ENCODE measurements at regions not wholly inside any gene's neighbourhood (a gene's known extent, or its start where the extent isn't known, plus 50 kb on each side); places are given as distances from the start of the nearest gene placed in this dataset.
A peak's percentile ranks its signal among the peaks of the same experiment; 100 is the strongest.

DNA sequence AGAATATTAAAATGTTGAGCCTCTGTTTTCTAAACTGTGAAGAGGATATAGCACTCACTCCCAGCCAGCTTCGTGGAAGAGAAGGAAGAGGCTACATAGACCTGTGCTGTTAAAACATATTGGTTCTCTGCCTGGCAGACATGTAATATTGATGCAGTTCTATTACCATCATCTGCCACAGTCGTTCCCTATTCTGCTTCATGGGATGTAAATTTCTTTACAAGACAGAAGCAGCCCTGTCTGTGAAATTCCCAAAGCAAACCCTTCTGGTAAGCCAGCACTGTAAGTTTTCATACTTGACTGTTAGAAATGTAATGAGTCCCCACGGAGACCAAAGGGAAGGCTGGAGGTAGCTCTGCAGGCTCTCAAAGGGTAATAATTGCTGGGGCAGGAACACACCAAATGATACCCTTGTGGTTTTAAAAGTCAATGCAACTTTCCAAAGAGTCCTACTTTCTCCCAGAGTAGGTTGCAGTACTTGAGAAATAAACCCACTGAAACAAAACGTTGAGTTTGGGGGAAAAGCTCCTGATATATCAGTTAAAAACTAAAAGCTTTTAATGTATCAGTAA lies 129.9 kb upstream of the HES1 start:
- intact Hi-C loops (cut with DNase I), result loop anchor here in 1 of 2 donors (10.0 kb wide), 2 partner anchors 129 to 221 kb away; partner anchors contain the start of gene HES1
- DNase-seq (no peak), ATAC-seq (no peak)

DNA sequence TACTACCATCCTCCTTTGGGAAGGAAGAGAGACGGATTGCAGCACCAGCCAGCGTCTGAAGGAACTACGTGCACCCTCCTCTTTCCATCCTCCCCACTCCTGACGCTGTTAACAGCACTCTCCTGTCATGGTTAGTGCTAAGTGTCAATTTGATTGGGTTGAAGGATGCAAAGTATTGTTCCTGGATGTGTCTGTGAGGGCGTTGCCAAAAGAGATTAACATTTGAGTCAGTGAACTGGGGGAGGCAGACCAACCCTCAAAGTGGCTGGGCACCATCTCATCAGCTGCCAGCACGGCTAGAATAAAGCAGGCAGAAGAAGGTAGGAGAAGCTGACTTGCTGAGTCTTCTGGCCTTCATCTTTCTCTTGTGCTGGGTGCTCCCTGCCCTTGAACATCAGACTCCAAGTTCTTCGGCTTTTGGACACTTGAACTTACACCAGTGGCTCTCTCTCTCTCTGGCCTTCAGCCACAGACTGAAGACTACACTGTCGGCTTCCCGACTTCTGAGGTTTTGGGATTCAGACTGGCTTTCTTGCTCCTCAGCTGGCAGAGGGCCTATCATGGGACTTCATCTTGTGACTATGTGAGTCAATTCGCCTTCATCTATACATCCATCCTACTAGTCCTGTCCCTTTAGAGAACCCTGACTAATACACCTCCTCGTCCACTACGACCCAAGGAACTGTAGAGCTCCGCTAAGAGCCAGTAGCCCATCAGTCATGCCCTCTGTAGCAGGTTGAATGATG lies 128.2 kb upstream of the HES1 start:
- ATAC-seq (peak in 1 of 2 donors; percentile 2), DNase-seq (no peak)
- intact Hi-C loops (cut with DNase I), result loop anchor here in 1 of 2 donors (10.0 kb wide), 2 partner anchors 127 to 223 kb away; partner anchors contain the start of gene HES1

DNA sequence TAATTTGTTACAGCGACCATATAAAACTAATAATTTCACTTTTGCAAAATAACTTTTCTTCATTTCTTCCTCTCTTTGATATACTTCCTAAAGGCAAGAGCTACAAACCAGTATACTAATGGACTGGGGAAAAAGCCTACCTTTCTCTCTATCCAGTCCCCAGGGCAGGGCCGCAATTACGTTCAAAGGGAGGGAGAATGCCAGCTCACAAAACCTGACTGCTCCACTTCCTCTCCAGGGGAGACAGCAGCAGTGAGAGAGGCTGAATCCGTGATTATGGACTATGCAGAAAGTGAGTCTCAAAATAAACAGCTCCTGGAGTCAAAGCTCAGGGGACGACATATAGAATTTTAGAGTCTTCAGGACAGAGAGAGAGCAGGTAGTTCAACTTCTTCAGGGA lies 126.9 kb upstream of the HES1 start:
- DNase-seq (no peak), ATAC-seq (no peak)
- intact Hi-C loops (cut with DNase I), result loop anchor here in 1 of 2 donors (10.0 kb wide), 2 partner anchors 126 to 224 kb away; partner anchors contain the start of gene HES1

DNA sequence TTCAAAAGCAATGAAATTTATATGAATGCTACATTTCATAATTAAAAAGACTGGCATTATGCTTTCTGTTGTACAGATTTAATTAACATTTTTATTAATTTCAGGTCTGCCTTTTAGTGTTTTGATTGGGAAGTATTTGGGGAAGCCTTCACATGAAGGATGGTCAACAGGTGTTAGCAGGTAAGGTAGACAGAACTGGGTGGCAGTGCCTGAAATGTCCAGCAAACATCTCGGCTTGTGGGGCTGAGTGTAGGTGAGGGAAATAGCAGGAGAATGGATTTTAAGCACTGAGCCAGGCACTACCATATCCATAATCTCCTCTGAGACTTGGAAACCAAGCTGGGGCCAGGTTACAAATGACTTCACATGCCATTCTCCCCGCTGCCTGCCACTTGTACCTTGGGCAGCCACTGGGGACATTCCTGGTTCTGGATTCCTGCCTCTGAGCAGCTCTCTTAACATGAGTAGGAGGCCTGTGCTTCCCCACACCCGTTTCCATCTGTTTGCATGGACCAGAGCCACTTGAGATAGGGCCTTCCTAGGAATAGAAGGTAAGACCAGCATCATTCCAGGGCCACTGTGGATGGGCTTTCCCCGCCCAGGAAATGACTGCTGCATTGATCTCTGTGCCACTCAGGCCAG lies 125.9 kb upstream of the HES1 start:
- ATAC-seq (no peak), DNase-seq (no peak)
- intact Hi-C loops (cut with DNase I), result loop anchor here in 1 of 2 donors (10.0 kb wide), 3 partner anchors 65 to 225 kb away; partner anchors contain the start of gene HES1

DNA sequence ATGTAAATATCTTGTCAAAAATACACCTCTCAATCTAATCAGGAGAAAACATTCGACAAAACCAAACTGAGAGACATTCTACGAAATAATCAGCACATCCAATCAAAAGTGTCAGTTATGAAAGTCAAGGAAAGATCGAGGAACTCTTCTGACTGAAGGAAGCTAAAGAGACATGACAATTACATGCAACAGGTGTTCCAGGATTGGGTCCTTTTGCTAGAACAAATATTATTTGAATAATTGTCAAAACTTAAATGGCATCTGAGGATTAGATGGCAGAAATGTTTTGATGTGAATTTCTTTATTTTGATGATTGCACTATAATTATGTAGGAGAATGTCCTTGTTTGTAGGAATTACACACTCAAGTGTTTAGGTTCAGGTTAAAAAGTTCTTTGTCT lies 124.1 kb upstream of the HES1 start:
- DNase-seq, result no peak
- ATAC-seq, result no peak
- intact Hi-C loops (cut with DNase I), result loop anchor here in 1 of 2 donors (10.0 kb wide), 1 partner anchor 63 kb away; no protein-coding TSS in a partner anchor

DNA sequence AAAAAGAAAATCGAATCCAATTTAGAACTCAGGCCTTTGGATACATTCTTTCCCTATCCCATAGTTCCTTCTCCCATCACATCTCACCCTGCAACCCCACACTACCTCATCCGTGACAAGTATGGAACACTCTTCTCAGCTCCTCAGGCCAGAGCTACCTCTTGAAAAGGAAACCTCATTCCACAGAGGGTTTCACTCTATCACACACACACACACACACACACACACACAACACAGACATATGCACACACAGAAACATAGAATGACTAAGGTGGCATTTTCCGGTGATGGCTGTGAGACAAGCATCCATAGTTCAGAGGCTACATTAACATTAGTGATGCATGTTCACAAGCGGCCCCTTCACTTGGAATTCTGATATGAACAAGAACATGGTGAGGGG lies 122.0 kb upstream of the HES1 start:
- ATAC-seq (no peak), DNase-seq (no peak)
- intact Hi-C loops (cut with DNase I), result loop anchor here in 1 of 2 donors (10.0 kb wide), 1 partner anchor 61 kb away; no protein-coding TSS in a partner anchor

DNA sequence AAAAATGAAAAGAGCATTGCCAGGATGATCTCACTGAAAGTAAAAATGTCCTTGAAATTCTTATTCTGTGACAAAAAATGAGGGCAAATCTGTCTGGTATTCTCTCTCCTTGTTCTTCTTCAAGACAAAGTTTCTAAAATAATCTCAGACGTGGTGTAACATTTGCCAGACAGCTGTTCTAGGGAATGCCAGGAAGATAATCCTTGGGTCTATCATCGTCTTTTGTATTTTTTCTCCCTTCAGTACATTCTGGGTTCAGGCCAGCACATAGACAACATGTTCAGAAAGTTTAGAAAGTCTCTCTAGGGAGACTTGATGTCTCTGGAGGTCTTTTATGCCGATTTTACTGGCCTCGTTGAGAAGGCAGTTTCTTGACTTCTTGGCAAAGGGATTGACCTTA lies 121.2 kb upstream of the HES1 start:
- no peak for DNase-seq
- ATAC-seq, result no peak
- intact Hi-C loops (cut with DNase I), result loop anchor here in 1 of 2 donors (10.0 kb wide), 1 partner anchor 60 kb away; no protein-coding TSS in a partner anchor

DNA sequence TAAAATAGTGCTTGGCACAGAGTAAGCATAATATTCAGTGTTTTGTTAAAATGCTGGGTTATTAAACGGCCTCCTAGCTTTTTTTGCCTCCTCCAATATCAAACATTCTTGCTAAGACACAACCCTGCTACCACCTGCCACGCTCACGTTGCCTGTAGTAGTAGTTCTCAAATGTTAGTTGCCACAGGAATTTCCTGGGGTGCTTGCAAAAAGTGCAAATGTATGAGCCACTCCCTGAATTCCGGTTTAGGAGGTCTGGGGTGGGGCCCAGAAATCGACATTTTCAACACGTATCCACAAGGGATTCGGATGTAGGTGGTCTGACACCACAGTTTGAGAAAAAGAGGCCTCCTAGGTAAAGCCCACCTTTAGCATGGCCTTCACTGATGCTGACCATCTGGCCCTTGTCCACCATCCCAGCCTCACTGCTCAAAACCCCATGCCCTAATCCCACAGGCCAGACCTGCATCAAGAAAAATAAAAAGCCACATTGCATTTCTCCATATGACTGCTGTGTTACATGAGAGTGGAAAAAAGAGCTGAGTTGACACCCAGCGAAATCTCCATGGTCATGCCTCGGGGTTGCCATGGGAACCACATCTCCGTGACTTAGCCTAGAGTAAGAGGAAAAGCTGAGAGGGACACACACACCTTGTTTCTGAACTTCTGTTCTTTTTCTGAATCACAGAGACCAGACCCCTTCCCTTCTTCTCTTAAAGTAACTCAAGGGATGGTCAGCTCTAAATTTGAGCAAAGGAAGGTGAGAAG lies 116.4 kb upstream of the HES1 start:
- no peak for ATAC-seq
- intact Hi-C loops (cut with DNase I), result loop anchor here in 1 of 2 donors (10.0 kb wide), 1 partner anchor 55 kb away; no protein-coding TSS in a partner anchor

DNA sequence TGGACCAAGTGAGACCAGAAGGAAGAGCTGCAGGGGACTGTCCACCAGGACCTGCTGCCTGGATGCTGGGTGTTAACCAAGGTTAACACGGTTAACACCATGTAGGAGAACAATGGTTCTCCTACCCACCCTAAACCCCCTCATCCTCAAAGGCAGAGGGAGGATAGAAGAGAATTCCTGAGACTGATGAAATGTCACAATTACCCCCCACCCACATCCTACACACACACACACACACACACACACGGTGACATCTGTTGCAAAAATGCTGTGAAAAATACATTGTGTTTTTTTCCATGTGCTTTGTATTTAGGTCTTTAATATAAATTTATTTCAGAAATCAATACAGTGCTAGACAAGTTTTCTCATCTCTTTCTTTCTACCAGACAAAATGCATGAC lies 113.9 kb upstream of the HES1 start:
- DNase-seq (no peak), ATAC-seq (no peak)
- intact Hi-C loops (cut with DNase I), result no loop called here

More for the DNA sequence above, 116.4 kb upstream of the HES1 start:
- no peak for DNase-seq

DNA sequence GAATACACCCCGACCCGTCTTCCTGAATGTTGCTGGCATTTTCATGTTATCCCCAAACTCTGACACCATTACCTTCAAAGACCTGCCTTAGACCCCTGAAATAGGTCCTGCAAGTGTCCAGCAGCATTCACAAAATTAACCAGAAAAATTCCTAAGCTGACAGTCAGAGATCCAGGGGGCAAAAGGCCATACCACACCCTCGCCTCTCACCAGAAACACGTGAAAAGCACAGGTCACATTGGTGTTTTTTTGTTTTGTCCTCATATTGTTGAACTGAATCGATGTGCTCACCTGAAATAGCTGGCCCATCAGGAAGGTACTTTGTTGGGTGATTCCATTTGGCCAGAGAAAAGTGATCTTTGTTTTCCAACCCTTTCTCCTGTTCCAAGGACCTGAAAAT lies 113.1 kb upstream of the HES1 start:
- ATAC-seq, result no peak
- intact Hi-C loops (cut with DNase I), result no loop called here
- no peak for DNase-seq

DNA sequence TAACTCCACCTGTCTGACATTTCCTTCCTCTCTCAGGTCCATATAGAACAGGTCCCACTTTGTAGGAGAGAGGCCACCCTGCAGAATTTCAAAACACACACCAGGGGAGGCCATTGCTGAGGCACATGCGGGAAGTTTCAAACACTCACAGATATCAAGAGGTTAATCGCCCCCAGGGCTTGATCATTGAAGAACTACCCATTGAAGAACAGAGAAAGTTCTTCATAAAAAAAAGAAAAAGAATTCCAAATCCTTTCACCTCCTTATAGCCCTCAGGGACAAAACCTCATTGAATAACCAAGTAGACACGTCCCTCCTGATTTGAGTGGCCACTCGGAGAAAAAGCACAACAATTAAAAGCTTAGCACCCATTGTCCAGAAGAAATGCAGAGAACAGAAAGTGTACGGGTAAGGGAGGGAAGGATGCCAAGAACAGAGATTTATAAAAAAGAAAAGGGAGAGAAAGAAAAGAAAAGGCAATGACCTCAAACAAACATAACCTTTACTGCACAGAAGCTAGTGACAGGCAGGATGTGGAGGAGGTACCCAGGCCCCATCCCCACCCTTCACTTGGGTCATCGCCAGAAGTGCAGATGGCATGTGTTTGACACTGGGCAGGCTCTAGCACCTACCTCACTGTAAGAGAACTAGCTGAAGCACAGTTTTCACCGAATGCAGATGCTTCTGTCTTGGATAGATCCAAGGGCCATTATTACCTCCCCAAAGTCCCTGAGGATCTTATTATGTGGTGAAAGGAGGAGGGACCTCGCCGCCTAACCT lies 112.3 kb upstream of the HES1 start:
- intact Hi-C loops (cut with DNase I), result no loop called here
- DNase-seq, result no peak
- no peak for ATAC-seq

DNA sequence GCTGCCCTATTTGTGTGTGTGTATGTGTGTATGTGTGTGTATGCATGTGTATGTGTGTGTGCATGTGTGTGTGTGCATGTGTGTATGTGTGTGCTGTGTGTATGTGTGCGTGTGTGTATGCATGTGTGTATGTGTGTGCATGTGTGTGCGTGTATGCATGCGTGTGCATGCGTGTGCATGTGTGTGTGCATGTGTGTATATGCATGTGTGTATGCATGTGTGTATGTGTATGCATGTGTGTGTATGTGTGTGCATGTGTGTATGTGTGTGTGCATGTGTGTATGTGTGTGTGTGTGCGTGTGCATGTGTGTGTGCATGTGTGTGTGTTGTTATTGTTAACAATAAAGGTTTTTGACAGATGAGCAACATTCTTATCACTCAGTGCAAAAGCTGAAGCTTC lies 110.8 kb upstream of the HES1 start:
- ATAC-seq (no peak), DNase-seq (no peak)
- intact Hi-C loops (cut with DNase I), result no loop called here

DNA sequence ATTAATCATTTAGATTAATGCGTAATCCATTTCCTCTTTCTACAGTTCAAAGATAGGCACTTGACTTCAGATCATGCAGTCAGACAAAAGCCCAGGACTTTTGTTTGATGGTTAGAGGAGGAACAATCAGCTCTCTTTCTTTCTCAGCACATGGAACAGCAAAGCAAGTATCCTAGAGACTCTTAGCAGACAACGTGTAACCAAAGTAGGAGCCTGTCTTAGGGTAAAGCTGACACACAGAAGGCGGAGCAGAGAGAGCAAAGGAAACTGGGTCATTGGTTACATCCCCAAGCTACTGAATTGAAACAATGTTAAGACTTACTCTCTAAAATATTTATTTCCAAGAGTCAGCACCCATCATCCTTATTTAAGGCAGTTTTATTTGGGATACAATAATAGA lies 110.0 kb upstream of the HES1 start:
- no peak for ATAC-seq
- intact Hi-C loops (cut with DNase I), result no loop called here
- DNase-seq, result no peak

DNA sequence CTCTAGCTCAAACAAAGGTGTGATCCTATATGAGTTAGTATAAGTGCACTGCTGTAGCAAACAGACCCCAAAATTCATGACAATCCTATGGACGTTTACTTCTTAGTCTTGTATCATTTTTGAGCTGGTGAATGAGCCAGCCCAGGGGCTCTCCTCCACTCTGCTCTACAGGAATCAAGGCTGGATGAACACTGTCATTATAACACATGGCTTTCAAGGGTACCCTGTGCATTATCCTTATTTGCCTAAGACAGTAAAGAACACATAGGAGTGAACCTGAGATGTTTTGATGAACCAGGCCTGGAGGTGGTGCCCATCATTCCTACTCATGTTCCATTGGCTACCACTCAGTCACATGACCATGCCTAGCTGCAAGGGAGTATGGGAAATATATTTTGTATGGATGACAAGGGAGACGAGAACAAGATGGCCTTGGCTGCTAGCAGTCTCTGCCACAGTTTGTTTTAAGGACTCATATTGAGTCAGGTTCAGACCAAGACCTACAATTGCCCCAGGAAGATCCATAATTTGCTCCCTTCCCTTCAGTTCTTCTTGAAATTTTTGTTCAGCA lies 107.4 kb upstream of the HES1 start:
- ATAC-seq (no peak), DNase-seq (no peak)
- intact Hi-C loops (cut with DNase I), result no loop called here

DNA sequence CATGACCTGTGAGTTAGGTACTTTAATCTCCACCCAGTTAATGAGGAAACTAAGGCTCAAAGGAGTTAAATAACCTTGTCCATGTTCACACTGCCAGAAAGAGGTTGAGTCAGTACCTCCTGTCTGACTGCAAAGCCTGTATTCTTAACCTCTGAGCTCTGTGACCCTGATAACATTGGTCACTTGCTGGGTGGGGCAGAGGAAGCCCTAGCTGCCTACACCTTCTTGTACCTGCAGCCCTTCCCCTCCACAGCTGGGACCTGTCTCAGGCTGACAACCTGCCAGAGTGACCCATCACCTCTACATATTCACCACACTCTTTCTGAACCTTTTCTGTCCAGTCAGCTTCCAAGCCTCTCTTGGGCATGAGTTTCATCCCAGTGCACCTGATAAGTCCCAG lies 106.1 kb upstream of the HES1 start:
- intact Hi-C loops (cut with DNase I), result no loop called here
- DNase-seq, result no peak
- no peak for ATAC-seq

DNA sequence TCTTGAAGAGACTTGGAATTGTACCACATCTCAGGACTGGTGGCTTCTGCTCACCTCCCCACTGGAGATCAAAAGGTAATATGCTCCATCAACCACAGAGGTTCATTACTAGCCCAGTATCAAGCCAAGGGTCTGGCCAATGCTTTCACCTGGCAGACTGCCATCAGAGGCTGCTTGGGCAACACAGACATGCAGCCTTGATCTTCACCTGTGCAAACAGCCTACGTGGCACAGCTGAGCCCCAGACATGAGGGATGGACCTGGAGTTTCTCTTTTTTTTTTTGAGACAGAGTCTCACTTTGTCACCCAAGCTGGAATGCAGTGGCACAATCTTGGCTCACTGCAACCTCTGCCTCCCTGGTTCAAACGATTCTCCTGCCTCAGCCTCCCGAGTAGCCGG lies 105.6 kb upstream of the HES1 start:
- DNase-seq, result no peak
- no peak for ATAC-seq
- intact Hi-C loops (cut with DNase I), result no loop called here

DNA sequence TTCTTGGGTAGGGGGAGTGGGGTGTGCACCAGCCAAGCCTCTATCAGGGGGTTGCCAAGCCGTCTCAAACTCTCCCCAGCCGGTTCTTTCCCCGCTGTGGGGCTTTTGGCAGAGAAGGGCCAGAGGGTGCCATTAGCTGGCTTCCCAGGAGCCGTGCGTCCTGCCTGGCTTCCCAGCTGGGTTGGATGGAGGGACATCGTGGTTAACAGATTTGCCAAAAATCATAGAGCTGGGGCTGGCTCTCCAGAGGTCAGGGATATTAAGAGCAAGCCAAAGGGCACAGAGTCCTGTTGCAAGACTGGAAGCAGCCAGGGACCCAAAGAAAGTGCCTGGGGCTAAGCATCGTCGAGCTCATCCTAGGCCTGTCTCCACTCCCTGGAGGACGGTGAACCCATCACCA lies 104.6 kb upstream of the HES1 start:
- intact Hi-C loops (cut with DNase I), result no loop called here
- ATAC-seq (no peak), DNase-seq (no peak)

DNA sequence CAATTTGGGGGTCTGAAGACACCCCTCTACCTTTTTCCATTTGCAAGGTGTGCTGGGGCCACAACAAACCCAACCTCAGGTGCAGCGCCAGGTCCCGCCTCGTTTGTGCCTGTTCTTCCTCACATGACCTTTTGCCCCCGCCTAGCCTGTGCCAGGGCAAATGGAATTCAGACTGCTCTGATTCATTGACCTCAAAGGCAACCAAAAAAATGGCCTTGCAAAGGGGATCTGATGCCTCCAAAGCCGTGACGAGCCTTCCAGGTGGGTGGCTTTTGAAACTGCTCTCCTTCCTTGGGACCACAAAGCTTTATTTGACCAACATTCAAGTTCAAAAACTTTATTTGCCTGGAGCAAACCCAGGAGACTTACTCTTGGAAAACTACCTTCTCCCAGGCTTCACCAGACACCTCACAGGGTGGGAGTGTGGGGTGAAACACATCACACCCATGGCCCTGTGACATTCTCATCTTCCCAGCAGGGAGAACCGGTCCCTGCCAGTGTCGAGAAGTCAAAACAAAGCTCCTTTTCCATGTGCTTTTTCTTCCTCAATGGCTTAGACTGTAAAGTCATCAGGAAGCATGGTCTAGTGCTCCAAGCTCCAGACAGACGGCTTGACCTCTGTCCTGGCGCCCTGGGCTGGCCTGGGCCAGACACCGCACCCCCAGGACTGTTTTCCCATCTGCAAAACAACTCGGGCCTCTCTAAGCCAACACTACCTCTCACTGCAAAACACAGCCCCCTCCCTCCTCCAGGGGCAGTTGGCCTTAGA lies 103.9 kb upstream of the HES1 start:
- DNase-seq (no peak), ATAC-seq (no peak)
- intact Hi-C loops (cut with DNase I), result no loop called here
